LHCN-M2 (cell line): ENCODE measurements at regions not wholly inside any gene's neighbourhood (a gene's known extent, or its start where the extent isn't known, plus 50 kb on each side); places are given as distances from the start of the nearest gene placed in this dataset.
A peak's percentile ranks its signal among the peaks of the same experiment; 100 is the strongest.

Experiments
- DNase-seq: peaks from one replicate; pipeline ENCODE4 v3.0.0-alpha.2; 2012; ENCODE audit warnings: low read depth

DNA sequence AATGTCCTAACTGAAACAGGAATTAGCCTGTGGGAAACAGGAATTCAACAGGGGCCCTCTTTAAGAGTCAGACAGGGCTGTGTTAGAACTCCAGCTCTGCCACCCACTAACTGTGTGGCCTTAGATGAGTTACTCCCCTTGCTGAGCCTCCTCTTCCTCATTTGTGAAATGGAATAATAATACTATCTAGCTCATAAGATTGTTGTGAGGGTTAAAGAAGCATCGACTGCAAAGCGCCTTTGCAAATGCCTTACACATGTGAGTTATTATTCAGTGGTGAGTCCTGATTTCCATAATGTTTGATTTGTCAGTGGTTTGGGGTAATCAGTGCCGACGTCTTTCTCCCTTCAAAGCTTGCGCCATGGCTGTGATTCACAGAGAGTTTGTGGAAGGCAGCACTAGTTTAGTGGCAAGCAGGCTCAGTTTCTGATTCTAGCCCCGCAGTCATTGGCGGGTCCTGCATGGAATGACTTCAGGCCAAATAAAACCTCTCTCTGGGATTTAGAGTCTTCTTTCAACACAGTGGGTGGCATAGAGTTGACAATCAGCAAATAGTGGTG lies 388.5 kb downstream of the PLPP3 start:
- DNase-seq, result no peak

DNA sequence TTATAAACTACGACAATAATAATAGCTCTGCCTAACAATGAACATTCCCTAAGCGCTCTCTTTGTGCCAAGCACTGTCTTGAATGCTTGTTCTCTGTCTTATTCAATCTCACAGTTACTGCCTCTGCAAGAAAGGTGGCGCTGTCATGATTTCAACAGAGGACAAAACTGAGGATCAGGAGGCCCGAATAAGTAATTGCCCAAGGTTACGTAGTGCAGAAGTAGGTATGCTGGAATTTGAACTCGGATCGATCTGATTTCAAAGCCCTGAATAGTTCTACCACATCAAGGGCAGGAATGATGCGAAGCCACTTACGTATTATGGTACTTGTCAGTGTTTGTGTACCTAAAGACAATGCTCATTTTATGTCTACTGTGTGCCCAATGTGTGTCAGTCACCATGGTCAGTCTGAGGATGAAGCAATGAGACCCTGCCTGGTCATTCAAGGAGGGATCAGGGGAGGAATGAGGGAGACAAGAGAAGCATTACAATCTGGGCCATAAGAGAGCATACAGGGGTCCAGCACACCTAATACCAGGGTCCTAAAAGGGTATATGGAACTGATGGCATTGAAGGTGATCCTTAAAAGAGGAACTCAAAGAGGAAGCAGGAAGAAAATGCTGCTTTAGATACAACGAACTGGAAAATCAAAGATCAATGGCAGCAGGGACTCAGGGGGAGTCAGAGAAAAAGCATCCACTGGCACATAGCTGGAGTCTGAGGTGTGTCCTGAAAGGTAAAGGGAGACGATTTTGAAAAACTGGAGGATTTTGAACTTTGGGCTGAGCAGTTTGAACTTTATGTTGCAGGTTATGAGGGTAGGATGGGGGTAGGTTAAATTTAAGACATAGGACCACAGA lies 389.2 kb downstream of the PLPP3 start:
- no peak for DNase-seq

DNA sequence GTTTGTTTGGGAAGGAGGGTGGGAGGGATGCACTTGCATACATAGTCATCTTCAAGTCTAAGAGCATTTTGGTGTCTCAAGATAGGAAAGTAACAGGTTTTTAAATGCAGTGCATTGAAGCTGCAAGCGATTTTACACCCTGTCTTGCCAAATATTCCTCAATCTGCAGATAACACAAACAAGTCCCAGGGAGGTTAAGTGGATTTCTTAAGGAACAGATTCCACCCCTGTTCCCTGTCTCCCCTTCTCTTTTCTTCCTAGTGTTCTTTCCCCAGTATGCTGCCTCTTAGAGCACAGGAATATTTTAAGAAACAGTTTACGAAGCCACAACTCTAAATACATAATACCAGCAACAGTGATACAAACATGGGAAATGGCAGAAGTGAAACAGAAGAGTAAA lies 389.9 kb downstream of the PLPP3 start:
- DNase-seq, result no peak

DNA sequence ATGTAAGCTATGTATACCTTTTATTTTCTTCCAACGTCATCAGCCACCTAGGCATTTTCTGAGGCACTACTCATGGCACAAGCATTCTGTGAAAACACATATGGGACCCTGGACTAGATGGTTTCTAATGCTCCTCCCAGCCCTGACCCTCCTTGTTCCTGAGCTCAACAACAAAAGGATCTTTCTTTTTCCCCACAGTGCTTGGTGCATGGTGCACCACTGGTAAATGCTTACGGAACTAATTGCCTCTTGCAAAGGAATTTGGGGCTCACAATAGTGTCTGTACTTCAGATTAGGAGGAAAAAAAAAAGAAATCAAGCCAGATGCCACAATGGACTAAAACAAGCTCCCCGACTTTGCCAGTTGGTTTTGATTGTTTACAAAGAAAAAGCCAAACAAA lies 390.5 kb downstream of the PLPP3 start:
- DNase-seq, result no peak

DNA sequence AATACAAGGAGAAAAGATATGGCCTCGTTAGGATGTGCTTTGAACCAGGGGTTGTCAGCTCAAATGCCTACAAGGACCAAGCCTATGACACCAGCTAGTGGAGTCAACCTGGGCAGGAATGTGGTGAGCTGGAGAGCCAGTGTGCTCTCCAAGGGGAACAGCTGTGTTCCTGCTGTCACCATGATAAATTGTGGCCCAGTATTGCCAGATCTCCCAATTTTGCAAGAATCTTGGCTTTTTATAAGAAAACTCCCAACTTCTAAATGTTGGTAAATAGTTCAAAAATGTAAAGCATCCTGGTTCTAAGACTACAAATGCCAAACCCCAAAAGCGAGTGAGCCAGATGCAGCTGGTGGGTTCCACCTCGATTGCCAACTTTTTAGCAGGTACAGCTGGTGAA lies 391.1 kb downstream of the PLPP3 start:
- DNase-seq, result peak; percentile 36

DNA sequence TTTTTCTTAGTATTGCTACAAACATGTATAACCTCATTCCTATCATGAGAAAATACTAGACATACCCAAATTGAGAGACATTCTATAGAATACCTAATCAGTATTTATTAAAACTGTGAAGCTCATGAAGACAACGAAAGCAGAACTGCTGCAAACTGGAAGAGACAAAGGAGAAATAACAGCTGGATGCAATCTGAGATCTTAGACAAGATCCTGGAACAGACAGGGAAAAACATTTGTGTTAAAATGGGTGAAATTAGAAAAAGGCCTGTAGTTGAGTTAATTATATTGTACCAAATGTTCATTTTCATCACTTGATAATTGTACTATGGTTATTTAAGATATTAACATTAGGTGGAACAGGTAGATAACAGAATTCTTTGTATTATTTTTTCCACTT lies 392.0 kb downstream of the PLPP3 start:
- no peak for DNase-seq

DNA sequence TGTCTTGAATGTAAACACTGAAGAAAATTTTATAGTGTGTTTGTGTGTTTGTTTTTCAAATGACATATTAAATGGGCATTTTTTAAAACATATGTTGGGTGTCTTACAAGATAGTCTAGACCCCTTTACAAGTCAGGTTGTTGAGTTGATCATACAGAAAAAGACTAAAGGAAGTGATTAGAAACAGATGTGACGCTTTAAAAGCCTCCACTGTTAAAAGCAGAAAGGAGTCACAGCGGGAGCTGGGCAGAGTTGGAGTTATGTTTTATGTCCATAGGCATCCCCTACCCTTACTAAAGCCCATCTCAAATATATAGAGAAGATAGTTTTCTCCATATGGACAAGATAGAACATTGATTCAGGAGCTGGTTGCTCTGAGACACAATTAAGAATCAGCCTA lies 393.9 kb downstream of the PLPP3 start:
- no peak for DNase-seq

DNA sequence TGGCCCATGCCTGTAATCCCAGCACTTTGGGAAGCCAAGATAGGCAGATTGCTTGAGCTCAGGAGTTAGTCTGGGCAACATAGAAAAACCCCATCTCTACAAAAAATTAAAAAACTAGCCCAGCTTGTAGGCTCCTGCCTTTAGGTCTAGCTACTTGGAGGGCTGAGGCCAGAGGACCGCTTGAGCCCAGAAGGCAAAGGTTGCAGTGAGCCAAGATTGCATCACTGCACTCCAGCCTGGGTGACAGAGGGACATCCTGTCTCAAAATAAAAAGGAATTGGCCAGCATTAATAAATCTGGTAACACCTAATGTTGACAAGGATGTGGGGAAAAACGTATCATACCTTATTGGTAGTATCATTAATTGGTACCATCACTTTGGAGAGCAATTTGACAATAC lies 396.2 kb downstream of the PLPP3 start:
- no peak for DNase-seq

DNA sequence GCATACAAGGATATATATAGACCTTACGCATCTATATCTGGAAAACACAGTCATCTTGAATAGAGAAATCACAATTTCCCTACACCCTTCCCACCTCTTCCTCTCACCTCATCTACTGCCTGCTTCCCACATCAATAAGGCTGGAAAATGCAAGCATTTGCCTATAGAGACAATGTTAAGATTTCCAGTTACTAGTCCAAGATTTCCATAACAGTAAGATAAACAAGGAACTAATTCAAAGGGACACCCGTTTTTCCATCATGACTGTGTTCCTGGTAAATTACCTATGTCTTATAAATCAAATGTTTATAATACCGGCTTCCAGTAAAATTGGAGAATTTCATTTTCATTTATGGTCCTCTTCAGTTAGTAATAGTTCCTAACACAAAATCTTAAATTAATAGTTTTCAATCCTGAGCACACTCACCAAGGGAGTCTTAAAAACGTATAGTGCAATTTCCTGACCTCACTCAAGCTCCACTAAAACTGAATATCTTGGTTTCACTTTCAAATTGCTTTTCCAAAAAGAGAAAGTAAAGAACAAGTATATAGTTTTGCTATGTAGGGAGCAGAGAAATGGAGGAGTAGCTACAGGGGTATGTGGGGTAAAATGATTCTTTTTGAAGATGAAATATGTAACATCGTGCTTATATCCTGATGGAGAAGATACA lies 398.7 kb downstream of the PLPP3 start:
- no peak for DNase-seq

DNA sequence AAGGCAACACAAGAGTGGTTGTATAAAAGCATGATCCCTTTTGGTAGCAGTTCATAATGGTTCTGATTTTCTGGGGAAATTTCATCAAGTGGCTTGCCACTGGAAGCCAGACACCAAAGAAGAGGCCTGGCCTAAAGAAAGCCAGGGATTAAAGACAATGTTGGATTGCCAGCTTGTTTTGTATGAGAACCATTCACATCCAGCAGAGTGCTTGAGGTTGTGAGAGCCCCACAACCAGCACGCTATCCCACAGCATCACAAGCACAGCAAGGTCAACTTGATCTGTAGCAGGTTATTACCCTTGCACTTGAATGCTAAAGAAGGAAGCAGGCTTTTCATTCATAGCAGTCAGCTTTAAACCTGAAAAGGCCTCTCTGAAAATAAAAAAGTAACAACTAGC lies 399.8 kb downstream of the PLPP3 start:
- DNase-seq, result no peak

DNA sequence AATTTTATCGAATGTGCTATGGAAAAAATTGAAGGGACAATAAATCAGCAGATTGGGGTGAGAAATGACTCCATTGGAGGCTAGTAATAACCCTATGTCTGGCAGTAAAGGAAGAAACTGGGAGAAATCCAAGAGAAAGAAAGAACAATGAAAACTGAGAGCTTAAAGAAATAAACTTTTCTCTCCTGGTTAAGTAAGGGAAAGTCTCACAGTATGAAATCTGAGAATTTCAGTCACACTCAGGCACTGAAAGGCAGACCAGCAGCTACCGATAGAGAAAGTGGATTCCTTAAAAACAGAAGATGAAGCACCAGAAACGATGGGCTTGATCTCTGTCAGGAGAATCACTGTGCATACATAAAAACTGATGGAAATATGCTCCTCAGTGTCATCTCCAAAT lies 404.2 kb downstream of the PLPP3 start:
- DNase-seq, result no peak

DNA sequence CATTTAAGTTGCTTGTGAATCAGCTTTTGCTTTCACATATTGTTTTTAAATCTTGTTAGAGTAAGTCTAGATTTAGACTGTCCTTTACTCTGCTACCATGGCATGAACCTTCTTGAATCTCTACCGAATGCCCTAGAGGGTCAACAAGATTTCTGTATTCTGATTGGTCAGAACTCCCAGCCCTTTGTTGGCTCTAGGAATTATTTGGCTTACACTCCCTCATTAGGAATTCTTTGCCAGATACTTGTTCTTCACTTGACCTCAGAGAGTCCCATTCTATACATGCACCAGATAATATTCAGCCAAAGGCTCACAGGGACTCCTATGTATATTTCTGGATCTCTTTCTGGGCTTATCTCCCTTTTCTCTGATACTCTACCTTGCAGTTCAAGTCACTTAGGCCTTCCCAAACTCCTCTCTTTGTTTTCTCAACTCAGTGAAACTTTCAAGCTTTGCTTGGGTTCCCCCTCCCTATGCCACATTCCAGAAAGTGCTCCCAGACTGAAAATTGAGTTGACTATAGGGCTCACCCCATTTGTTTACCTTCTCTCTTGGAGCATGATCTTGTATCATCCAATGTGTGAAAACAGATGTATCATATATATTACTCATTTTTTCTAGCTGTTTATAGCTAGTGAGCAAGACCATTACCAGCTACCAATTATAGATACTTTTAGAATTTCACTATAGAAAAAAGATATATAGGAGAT lies 405.0 kb downstream of the PLPP3 start:
- no peak for DNase-seq

DNA sequence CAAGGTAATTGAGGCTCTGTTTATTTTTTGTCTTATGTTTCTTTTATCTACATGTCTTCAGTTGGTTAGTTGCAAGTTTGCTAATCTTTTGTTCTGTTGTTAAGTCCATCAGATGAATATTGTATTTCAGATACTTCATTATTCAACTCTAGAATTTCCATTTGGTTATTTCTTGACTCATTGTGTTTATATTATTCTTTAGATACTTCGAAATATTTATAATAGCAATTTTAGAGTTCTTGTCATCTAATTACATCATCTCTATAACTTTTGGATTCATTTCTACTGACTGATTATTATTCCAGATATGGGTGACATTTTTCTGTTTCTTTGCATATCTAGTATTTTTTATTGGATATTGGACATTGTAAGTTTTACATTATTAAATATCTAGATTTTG lies 405.6 kb downstream of the PLPP3 start:
- DNase-seq, result no peak

DNA sequence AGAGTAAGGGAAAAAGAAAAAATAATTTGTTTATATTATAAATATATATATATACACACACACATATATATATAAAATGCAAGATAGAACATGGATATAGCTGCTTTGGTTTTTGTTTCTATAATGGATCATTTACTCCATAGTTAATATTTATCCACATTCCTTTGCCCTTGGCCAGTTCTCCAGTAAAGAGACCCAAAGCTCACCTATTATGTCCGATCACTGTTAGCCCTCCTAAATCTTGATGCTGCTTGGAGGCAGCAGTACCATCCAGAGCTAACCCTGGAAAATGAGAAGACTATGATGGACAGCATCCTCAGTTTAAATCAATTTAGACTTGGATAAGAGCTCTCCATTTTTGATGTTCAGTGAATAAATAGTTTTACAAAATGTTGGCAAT lies 407.7 kb downstream of the PLPP3 start:
- no peak for DNase-seq

DNA sequence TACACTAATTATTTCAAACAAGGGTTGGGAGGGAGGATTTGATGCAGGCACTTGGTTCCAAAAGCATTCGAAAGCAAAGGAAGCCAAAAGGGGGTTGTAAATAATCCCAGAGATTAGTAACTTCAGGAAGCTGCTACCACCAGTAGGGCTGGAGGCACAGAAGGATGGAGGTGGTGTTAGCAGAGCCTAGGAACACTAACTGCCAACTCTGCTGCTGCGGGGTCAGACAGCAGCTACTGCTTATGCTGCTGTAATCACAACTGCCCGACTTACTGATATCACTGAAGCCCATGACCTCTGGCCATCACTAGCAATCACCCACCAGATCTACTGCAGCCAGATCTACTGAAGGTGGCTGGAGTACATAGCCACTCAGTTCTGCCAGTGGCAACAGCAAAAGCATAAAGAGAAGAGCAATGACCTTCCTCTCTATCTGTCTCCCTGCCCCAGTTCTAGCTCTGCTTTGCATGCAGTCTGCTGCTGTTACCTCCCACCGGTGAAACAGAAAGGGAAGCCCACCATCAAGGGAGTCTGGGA lies 408.5 kb downstream of the PLPP3 start:
- no peak for DNase-seq

DNA sequence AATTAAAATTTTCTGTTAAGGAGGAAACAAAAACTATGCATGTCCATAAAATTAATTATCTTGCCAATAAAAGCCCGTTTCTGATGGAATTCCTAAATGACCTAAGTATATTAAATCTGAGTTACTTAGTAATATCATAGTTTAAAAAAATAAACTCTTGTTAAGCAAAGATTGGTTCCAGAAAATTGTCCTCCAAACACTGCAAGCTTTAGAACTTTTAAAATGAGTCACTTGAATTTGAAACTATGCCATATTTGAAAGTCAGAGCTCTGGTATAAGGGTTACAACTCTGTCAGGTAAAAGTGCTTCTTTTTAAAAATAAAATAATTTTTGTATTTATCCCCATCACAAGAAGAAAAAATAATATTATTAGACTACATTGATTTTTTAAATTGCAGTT lies 409.5 kb downstream of the PLPP3 start:
- no peak for DNase-seq

DNA sequence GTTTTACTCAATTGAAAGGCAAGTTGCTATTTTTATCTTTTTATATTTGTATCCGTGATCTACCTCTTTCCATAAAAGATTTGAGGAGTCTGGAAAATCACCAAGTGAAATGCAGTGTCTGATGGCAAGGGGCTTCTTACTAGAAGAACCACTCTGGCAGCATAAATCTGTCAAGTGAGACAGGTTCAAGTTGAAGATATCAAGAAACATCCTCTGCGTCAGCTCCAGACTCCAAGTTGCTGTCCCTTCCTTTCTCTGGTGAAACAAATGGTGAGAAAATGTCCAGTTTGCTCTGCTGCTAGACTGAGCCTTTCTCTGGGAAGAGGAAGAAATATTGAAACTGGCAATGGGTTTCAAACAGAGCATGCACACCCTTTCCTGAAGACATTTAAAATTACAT lies 411.2 kb downstream of the PLPP3 start:
- no peak for DNase-seq

DNA sequence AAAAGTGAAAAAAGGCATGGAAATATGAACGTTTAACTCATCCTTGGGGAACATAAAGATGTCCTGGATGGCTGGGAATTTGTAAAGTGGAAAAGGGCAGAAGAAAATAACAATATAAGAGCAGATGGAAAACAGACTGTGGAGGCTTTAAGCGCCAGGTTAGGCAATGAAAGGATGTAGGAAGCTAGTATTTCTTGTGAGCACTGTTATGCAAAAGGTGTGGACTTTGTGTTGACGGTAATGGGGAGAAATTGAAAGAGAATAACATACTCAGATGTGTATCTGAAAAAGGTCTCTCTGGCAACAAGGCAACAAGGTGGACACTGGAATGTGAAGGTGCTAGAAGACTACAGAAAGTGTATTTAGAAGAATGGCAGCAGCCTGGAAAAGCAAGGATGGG lies 411.8 kb downstream of the PLPP3 start:
- no peak for DNase-seq

DNA sequence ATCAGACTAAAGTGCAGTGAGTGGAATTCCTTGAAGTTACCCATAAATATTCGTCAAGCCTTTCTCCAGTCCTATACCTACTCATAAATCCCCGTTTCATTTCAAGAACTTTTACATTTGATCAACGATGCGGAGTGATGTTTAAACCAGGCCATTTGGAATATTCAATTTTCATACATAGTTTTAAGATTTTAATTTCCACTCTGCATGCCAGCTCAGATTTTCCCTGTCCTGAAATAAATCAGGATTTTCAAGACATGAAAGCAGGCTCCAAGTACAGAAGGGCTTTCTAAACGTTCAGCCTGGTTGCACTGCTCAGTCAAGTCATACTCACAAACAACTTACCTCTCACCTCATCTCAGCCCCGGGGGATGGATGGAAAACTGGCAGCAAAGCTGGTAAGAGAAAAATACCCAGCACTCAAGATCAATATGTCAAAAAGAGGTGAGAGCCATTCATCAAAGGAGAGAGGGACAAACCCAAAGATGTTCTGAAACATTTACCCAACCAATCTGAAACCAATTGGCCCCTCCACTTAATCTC lies 418.5 kb downstream of the PLPP3 start:
- DNase-seq, result no peak

DNA sequence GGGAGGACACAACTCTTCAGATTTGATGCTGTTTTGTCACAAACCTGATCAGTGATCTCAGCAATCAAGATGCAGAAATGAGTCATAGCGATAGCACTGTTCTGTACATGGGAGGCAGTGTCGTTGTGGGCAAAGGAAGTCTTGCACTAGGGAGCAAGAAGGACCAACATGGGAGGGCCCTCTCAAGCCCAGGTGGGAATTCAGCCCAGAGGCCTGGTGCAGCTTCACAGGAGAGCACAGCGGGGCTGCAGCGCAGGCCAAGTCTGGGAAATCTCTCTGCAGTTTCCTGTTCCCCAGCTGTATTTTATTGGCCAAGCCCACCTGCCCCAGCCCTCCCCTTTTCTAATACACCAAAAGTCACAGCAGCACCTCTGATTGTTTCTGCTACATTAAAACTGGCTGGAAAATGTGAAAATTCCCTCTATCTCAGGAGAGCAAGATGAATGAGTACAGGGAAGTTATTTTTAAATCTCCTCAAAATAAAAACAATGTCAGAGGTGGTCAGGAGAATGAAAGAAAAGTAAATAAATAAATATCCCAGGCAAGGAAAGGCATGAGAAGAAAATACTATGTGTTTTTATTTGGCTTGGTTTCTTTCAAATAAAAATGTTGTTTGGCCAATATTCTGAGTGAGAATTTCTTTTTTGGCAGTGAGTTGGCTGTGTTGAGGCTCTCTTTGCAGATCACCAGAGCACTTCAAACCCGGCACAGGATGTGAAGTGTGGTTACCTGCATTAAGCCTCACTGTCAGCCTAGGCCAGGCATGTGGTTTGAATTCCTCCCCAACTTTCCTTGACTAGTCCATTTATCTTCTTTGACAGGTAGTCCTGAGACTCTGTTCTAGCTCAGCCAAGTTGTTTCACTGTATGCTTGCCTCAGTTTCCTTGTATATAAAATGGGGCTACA lies 422.1 kb downstream of the PLPP3 start:
- no peak for DNase-seq

DNA sequence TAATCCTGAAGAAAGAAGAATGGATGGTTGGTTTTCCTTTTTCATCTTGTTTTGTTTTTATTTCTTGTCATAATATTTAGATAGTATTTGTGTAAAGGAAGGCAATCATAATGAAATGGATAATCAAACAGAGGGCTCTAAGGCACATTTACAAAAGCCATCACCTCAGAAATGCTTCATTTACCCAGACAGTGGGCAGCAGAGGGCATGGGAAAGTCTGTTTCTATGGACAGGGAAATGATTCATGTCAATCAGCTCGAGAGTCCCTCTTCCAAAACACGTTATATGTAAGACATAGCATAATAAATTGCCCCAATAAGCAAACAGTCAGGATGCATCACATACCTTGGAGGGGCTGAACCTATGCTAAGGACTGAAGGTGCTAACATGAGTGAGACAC lies 426.1 kb downstream of the PLPP3 start:
- no peak for DNase-seq
